Cerebellar cortex (tissue), 1 donor: ENCODE measurements at regions not wholly inside any gene's neighbourhood (a gene's known extent, or its start where the extent isn't known, plus 50 kb on each side); places are given as distances from the start of the nearest gene placed in this dataset.
A peak's percentile ranks its signal among the peaks of the same experiment; 100 is the strongest.

ENCODE experiments used
- DNase-seq: peaks from one replicate; pipeline ENCODE4 v3.0.0-alpha.2; 2015; ENCODE audit warnings: low spot score

GRCh38 chr1:199283794-199284193 is 645.0 kb downstream of the PTPRC start:
- no peak for DNase-seq

- no peak for DNase-seq
Measured at GRCh38 chr1:199287206-199287605, 648.4 kb downstream of the PTPRC start.

GRCh38 chr1:199287647-199288046 is 648.8 kb downstream of the PTPRC start:
- DNase-seq = no peak

GRCh38 chr1:199290186-199290585 is 651.3 kb downstream of the PTPRC start:
- no peak for DNase-seq

GRCh38 chr1:199291022-199291740 is 652.3 kb downstream of the PTPRC start:
- no peak for DNase-seq

- DNase-seq = no peak
Measured at GRCh38 chr1:199292896-199293295, 654.1 kb downstream of the PTPRC start.

- no peak for DNase-seq
Measured at GRCh38 chr1:199295107-199295506, 656.3 kb downstream of the PTPRC start.

- no peak for DNase-seq
Measured at GRCh38 chr1:199297174-199297573, 658.3 kb downstream of the PTPRC start.

GRCh38 chr1:199297887-199298286 is 659.0 kb downstream of the PTPRC start:
- DNase-seq = no peak

GRCh38 chr1:199298825-199299224 is 660.0 kb downstream of the PTPRC start:
- DNase-seq = no peak

GRCh38 chr1:199301472-199302217 is 662.8 kb downstream of the PTPRC start:
- DNase-seq = no peak

- DNase-seq = no peak
Measured at GRCh38 chr1:199302554-199302953, 663.7 kb downstream of the PTPRC start.

- no peak for DNase-seq
Measured at GRCh38 chr1:199303035-199303434, 664.2 kb downstream of the PTPRC start.

- DNase-seq = no peak
Measured at GRCh38 chr1:199305053-199305452, 666.2 kb downstream of the PTPRC start.

- no peak for DNase-seq
Measured at GRCh38 chr1:199307496-199308264, 668.8 kb downstream of the PTPRC start.

- no peak for DNase-seq
Measured at GRCh38 chr1:199308349-199308846, 669.6 kb downstream of the PTPRC start.

- no peak for DNase-seq
Measured at GRCh38 chr1:199310708-199311107, 671.9 kb downstream of the PTPRC start.

GRCh38 chr1:199311478-199312262 is 672.8 kb downstream of the PTPRC start:
- DNase-seq = no peak

GRCh38 chr1:199312626-199313025 is 673.8 kb downstream of the PTPRC start:
- no peak for DNase-seq

- peak; percentile 5 for DNase-seq
Measured at GRCh38 chr1:199313444-199313843, 674.6 kb downstream of the PTPRC start.

- no peak for DNase-seq
Measured at GRCh38 chr1:199319341-199319740, 680.5 kb downstream of the PTPRC start.

GRCh38 chr1:199322278-199322677 is 683.4 kb downstream of the PTPRC start:
- DNase-seq = no peak
